ENCODE measurements at regions not wholly inside any gene's neighbourhood (a gene's known extent, or its start where the extent isn't known, plus 50 kb on each side); places are given as distances from the start of the nearest gene placed in this dataset.

DNA sequence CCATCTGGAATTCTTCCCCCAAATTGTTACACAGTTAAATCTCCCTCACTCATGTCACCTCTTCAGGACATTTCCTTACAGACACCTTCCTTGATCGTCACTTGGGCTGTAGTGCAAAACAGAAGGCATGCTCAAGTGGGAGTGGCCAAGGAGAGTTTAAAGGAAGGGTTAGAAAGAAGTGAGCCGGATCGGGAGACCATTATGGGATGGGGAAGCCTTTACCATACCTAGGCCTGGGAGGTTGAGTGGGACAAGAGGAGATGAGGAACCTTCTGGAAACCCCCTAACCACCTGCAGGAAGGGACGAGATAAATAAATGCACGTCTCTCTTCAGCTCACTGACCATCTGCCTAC, 102.7 kb downstream of the UCHL1 start:
- no peak overlapping the region for H3K9ac ChIP-seq (ENCODE audit: low read depth, low read length)
- H3K27ac ChIP-seq (ENCODE audit: insufficient read depth, low read length), result no peak overlapping the region
- H3K4me3 ChIP-seq (ENCODE audit: insufficient read depth, low read depth, low read length), result no peak overlapping the region
- DNase-seq, result no peak
- no peak overlapping the region for H2BK120ac ChIP-seq (ENCODE audit: low read depth, low read length)
- dilution Hi-C loops (cut with HindIII; ENCODE audit: low sequenced_read_pairs, unreplicated experiment) (no loop called here), intact Hi-C loops (cut with micrococcal nuclease) (no loop called here), in situ Hi-C loops (cut with MboI; ENCODE audit: low sequenced_read_pairs) (no loop called here)
- no CpG with 5 or more reads among the region's 5 CpGs for WGBS, 2 experiments (ENCODE audit: extremely low coverage in 2 of 2, insufficient read length in 1 of 2)
- H3K36me3 ChIP-seq (ENCODE audit: control insufficient read depth, insufficient read depth, low read length), result no peaks in the 10 kb centered on the region
- no peak overlapping the region for H3K4ac ChIP-seq (ENCODE audit: low read depth, low read length)
- no peak overlapping the region for H2BK20ac ChIP-seq (ENCODE audit: low read depth, low read length)
- no peak overlapping the region for H3K56ac ChIP-seq (ENCODE audit: extremely low read depth, insufficient read depth, low read length)
- no peak overlapping the region for H4K91ac ChIP-seq (ENCODE audit: insufficient read depth, low read depth, low read length)
- no peaks in the 10 kb centered on the region for H3K9me1 ChIP-seq (ENCODE audit: insufficient read depth, low read length)
- H3K4me1 ChIP-seq (ENCODE audit: control insufficient read depth, insufficient read depth, low read length), result no peaks in the 10 kb centered on the region
- no peak for ATAC-seq (ENCODE audit: low read depth)
- H4K5ac ChIP-seq (ENCODE audit: low read depth, low read length), result no peak overlapping the region
- no peak overlapping the region for H2BK15ac ChIP-seq (ENCODE audit: low read depth, low read length)
- no TSS peak for BruUV-seq (replicated peaks)
- no peaks in the 10 kb centered on the region for H3K79me1 ChIP-seq (ENCODE audit: low read depth in 1 of 2, low read length in 2 of 2)
- TF ChIP-seq CTCF (conservative IDR thresholded peaks at IDR 0.05; ENCODE audit: low read depth, low read length), result no peak
- TF ChIP-seq MAFK (IDR thresholded peaks at IDR 0.05; ENCODE audit: low read depth, low read length), result no peak
- TF ChIP-seq USF2 (IDR thresholded peaks at IDR 0.05; ENCODE audit: low read depth, low read length), result no peak
- no peak for TF ChIP-seq CEBPB (IDR thresholded peaks at IDR 0.05; ENCODE audit: low read depth, low read length)
- no peak for TF ChIP-seq RAD21 (IDR thresholded peaks at IDR 0.05; ENCODE audit: low read length)
- no peak for TF ChIP-seq MAZ (IDR thresholded peaks at IDR 0.05; ENCODE audit: borderline replicate concordance, low read depth, low read length)
- no peak for TF ChIP-seq SMC3 (IDR thresholded peaks at IDR 0.05; ENCODE audit: low read depth, low read length)
- TF ChIP-seq MXI1 (IDR thresholded peaks at IDR 0.05; ENCODE audit: borderline replicate concordance, low read depth, low read length), result no peak
- no peak for TF ChIP-seq ELK1 (IDR thresholded peaks at IDR 0.05; ENCODE audit: borderline replicate concordance, low read depth, low read length)
- TF ChIP-seq POLR2A (IDR thresholded peaks at IDR 0.05; ENCODE audit: low read depth, low read length), result no peak
- TF ChIP-seq RCOR1 (IDR thresholded peaks at IDR 0.05; ENCODE audit: insufficient replicate concordance, low read length), result no peak
- no peak for TF ChIP-seq RFX5 (IDR thresholded peaks at IDR 0.05; ENCODE audit: low read depth, low read length)
- no peak overlapping the region for H3K23ac ChIP-seq (ENCODE audit: low read depth, low read length)
- no peak overlapping the region for H3K4me2 ChIP-seq (ENCODE audit: low read depth, low read length)
- CTCF ChIA-PET, result no interaction called here
- H4K20me1 ChIP-seq (ENCODE audit: insufficient read depth, low read length), result no peaks in the 10 kb centered on the region
- no peak overlapping the region for H2BK5ac ChIP-seq (ENCODE audit: low read depth, low read length, poor library complexity, severe bottlenecking)
- no peak overlapping the region for H3K18ac ChIP-seq (ENCODE audit: low read depth, low read length)
- H3K14ac ChIP-seq (replicated peaks; ENCODE audit: low read depth, low read length), result no peak overlapping the region
- H2AFZ ChIP-seq (replicated peaks; ENCODE audit: low read length, poor library complexity), result no peak overlapping the region
- POLR2A ChIA-PET (ENCODE audit: unreplicated experiment), result no interaction called here
- H2AK9ac ChIP-seq (replicated peaks; ENCODE audit: low read depth, low read length, poor library complexity), result no peak overlapping the region
- H2AK5ac ChIP-seq (ENCODE audit: low read depth, low read length), result no peak overlapping the region
- H3K9me3 ChIP-seq (ENCODE audit: control insufficient read depth, insufficient read depth, low read length), result no peaks in the 10 kb centered on the region
- no peak overlapping the region for H4K8ac ChIP-seq (ENCODE audit: low read depth in 2 of 2, low read length in 2 of 2)
- peaks cover 25% of the 10 kb centered on the region for H3K27me3 ChIP-seq (ENCODE audit: control insufficient read depth, insufficient read depth, low read length)

All from IMR-90 (cell line).